Activated T-cell treated with anti-CD3 and anti-CD28 coated beads, Interleukin-2, amount 50 U/mL, for 4 hours (primary cell): ENCODE measurements at regions not wholly inside any gene's neighbourhood (a gene's known extent, or its start where the extent isn't known, plus 50 kb on each side); places are given as distances from the start of the nearest gene placed in this dataset.

Experiments used
- ATAC-seq, 2 donors: fragments of 200-7000 bp; cut with Tn5 transposase; one replicate each; pipeline ENCODE4 v1.10.0; 2021
- DNase-seq: peaks from one replicate; pipeline ENCODE4 v3.0.0-alpha.2; 2020
- H3K27me3 Mint-ChIP-seq: one replicate; pipeline ENCODE4 v1.8.0; 2021; ENCODE audit warnings: low read depth, mixed read lengths
- H3K36me3 Mint-ChIP-seq: one replicate; pipeline ENCODE4 v1.8.0; 2022; ENCODE audit warnings: mixed read lengths; ENCODE audit not compliant: insufficient read depth
- H3K4me1 Mint-ChIP-seq: one replicate; pipeline ENCODE4 v1.8.0; 2021; ENCODE audit warnings: low read depth, mixed read lengths
- H3K4me3 Mint-ChIP-seq: one replicate; pipeline ENCODE4 v1.8.0; 2021; ENCODE audit warnings: mild to moderate bottlenecking, moderate library complexity, mixed read lengths
- H3K9me3 Mint-ChIP-seq: one replicate; pipeline ENCODE4 v1.8.0; 2021; ENCODE audit warnings: mixed read lengths

DNA sequence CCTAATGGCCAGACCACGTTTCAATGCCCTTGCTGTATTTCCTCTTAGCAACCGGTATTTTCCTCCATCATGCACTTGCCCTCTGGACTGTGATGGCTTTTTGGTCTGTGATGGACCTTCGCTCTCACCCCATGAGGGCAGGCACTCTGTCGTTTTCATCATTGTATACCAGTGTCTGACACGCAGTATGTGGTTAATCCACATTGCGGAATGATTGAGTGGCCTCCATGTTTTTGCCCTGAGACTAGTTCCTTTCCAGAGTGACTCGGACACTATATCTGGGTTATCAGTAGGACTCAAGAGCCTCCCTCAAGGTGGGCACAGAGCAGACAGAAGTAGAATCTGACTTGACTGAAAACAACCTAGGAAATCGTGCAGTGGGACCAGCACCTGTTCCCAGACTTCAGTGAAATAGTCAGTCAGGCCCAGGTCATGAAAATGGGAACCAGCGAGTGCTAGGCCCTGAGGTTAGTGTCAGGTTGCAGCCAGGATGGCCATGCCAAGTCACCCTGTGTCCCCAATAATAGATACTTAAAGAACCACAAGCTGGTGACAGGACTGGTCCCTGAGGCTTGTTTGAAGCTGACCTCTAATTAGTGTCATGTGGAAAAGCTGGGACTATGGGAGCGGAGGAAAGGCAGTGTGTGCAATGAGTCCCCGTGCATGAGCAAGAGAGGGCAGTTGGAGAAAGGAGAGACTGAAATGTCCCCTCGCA is 464.7 kb downstream of the INSC start:
- Mint-ChIP-seq H3K36me3 (no peaks in the 10 kb centered on the region), H3K4me3 (no peak overlapping the region), H3K9me3 (no peaks in the 10 kb centered on the region), H3K4me1 (no peaks in the 10 kb centered on the region), H3K27me3 (no peaks in the 10 kb centered on the region)
- DNase-seq (no peak), ATAC-seq (no peak)

DNA sequence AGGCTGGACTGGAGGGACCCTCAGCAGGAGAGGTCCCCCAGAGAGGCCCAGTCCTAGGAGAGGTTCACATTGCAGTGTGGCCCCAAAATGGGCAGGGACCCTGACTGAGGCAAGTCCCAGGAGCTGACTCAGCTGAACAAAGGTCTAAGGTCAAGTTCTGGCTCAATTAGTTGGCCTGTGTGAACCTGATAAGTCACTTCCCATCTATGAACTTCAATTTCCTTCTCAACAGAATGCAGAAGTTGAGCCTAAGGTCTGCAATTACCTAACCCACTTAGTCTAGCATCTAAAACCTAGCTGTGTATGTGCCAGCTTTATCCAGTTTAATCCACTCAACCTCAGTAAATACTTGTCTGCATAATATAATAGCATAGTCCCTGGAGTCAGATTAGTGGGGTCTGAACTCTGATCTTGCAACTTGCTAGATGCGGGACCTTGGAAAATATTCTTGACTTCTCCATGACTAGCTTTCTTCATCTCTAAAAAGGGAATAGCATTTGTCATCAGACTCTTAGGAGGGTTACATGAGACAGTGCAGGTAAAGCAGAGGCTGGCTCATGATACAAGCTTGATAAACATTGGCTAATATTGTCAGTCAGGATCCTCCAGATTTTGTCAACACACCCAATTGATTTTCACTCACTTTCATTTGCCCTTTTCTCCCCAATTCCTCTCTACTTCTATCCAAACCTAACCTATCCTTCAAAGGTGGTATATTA is 465.5 kb downstream of the INSC start:
- Mint-ChIP-seq H3K9me3 (no peaks in the 10 kb centered on the region), H3K27me3 (no peaks in the 10 kb centered on the region), H3K4me1 (no peaks in the 10 kb centered on the region), H3K4me3 (no peak overlapping the region), H3K36me3 (no peaks in the 10 kb centered on the region)
- DNase-seq: no peak
- ATAC-seq: no peak

DNA sequence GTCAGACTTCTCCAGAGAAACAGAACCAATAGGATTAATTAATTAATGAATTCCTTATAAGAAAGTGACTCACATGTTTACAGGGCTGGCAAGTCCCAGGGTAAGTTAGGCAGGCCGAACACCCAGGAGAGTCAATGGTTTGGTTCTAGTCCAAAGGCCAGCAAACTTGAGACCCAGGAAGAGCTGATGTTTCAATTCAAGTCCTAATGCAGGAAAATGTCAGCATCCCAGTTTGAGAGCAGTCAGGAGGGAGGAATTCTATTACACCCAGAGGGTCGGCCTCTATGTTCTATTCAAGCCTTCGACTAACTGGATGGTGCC is 466.0 kb downstream of the INSC start:
- Mint-ChIP-seq H3K4me3 (no peak overlapping the region), H3K9me3 (no peaks in the 10 kb centered on the region)

DNA sequence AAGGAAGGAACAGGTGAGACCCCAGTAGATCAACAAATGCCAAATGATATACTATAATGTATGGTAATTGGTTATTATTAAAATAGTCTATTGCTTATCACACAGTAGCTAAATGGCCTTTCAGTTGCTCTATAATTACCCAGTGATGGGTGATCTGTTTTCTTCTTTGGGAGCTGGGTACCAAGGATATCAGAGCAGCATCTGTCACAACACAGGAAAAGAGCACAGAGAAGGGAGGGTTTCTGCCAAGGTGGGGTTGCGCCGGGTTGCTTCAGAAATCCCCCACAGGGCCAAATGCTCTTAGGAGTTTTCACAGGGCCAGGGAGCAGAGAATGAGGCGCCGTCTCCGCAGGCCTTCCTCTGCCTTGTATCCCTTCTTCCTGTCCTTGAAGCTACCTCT is 469.4 kb downstream of the INSC start:
- H3K4me3 Mint-ChIP-seq: no peak overlapping the region

More for the DNA sequence above, 466.0 kb downstream of the INSC start:
- Mint-ChIP-seq H3K36me3 (no peaks in the 10 kb centered on the region), H3K4me1 (no peaks in the 10 kb centered on the region), H3K27me3 (no peaks in the 10 kb centered on the region)
- DNase-seq (no peak), ATAC-seq (no peak)

DNA sequence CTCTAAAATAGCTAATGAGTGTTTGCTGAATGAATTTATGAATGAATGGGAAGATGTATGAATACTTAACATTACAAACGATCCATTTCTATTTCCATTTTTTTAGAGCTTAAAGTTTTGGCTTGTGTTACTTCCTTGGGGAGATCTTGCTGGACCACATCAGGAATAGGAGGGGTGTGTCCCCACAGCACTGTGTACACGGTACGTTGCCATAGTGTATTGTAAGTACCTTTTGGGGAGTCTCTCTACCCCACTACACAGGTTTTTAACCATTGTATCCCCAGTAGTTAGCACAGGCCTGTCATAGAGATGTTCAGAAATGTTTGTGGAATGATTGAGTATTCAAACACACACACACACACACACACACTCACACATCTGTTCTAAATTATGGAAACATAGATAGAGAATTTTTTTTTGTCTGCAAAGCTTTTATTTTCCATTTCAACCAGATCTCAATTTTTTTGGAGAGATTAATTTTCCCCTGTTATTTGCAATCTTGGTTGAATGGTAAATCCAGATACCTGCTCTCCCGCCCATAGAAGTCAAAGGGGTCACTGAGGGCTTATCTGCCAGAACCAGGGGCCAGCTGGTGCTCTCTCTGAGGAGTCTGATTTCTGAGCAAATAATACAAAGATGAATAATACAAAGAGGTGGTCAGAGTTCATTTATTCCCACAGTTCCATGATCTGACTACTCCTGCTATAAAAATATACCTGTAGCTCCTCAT is 471.0 kb downstream of the INSC start:
- Mint-ChIP-seq H3K36me3 (no peaks in the 10 kb centered on the region), H3K9me3 (no peaks in the 10 kb centered on the region), H3K4me3 (no peak overlapping the region), H3K4me1 (no peaks in the 10 kb centered on the region), H3K27me3 (no peaks in the 10 kb centered on the region)
- ATAC-seq (no peak), DNase-seq (no peak)

More for the DNA sequence above, 469.4 kb downstream of the INSC start:
- H3K9me3 Mint-ChIP-seq: no peaks in the 10 kb centered on the region
- H3K36me3 Mint-ChIP-seq: no peaks in the 10 kb centered on the region
- ATAC-seq (no peak), DNase-seq (no peak)
- H3K4me1 Mint-ChIP-seq: no peaks in the 10 kb centered on the region
- H3K27me3 Mint-ChIP-seq: no peaks in the 10 kb centered on the region

DNA sequence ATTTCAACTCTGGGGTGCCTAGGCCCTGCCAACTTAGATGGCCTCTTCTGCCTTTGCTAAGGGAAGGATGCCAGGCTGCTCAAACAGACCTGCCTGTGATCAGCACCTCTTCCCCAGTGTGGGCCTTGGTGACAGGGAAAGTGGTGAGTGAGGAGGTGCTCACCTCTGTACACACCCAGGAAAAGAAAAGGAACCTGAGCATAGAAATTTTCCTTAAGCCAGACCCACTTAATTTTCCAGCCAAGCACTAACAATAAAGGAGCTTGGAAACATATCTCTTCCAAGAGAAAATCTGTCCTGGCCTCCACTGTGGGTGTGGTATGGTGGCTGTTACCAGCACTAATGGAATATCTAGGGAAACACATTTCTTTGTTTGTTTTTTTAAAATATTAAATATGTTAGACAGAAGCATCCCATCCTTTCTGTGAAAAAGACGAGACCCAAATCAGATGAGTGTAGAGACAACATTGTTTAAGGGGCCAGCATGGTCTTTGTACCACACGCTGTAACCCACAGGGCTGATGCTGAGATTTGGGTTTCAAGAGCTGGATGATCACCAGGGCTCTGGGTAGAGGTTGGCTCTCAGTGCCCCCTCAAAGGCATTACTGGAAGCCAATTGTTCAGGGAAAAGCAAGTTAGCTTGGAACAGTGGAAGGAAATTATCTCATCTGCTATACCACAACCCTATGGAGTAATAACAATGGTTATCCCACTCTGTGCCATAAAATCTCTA is 472.2 kb downstream of the INSC start:
- Mint-ChIP-seq H3K4me1 (no peaks in the 10 kb centered on the region), H3K4me3 (no peak overlapping the region), H3K27me3 (no peaks in the 10 kb centered on the region), H3K36me3 (no peaks in the 10 kb centered on the region), H3K9me3 (no peaks in the 10 kb centered on the region)
- DNase-seq (no peak), ATAC-seq (no peak)

DNA sequence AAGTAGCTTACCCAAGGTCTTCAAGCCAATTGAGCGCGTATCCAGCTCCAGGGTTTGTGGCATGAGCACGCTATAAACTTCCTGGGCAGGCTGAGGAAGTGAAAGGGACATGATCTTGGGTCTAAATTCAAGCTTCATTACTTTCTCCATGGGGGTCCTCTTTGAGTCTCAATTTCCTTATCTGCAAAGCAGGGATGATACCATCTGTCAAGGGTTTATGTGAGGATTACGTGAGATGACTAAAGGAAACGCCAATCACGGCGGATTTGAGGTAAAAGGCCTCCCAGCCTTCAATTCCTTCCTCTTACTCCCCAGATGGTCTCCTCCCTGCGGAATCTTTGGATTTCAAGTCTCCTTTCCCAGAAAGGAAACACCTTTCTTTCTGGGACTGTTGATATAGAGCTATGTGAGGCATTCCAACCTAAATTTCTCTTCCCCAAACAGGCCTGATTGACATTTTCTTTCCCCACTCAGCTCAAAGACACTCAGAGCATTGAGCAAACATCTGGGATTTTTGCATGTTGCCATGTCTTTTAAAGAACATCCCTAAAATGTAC is 474.4 kb downstream of the INSC start:
- DNase-seq: no peak
- ATAC-seq: no peak
- H3K4me1 Mint-ChIP-seq: no peaks in the 10 kb centered on the region
- H3K36me3 Mint-ChIP-seq: no peaks in the 10 kb centered on the region
- no peaks in the 10 kb centered on the region for H3K27me3 Mint-ChIP-seq
- no peak overlapping the region for H3K4me3 Mint-ChIP-seq
- no peaks in the 10 kb centered on the region for H3K9me3 Mint-ChIP-seq

DNA sequence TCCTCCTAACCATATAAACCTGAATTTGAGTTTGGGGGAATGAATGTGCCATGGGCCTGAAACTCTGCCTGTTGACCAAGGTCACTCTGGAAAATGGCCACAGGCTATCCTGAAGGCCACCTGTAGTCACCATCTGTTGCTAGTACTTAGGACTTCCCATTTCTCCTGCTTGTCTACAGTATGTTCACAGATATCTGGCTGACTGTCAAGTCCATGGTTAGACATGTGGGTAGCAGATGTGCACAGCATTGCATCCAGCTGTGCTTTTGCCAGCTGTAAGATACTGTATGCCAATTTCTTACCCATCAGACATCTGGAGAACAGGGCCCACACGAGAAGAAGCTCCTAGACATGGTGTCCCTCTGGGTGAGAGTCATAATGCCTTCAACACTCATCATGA is 475.4 kb downstream of the INSC start:
- no peaks in the 10 kb centered on the region for H3K27me3 Mint-ChIP-seq
- DNase-seq (no peak), ATAC-seq (no peak)
- no peaks in the 10 kb centered on the region for H3K9me3 Mint-ChIP-seq
- H3K4me3 Mint-ChIP-seq: no peak overlapping the region
- H3K36me3 Mint-ChIP-seq: no peaks in the 10 kb centered on the region
- no peaks in the 10 kb centered on the region for H3K4me1 Mint-ChIP-seq

DNA sequence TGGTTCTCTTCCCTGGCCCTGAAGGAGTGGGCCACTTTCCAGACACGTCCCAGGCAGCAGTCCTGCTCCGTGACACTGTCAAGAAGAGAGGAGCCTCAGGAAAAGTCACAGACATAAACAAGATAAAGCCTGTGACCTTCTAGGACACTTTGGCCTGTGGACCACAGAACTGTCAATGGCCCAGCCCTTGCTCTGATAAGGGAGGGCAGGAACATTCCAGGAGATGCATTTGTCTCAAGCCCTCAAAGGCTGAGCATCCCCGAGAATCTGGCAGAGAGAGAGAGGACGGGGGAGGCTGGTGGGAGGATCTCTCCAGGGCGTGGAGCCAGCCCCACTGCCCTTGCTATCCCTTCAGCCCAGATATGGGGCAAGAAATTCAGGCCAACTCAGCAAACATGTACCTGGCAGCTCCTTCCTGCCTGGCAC is 476.4 kb downstream of the INSC start:
- ATAC-seq (no peak), DNase-seq (no peak)
- H3K4me3 Mint-ChIP-seq: no peak overlapping the region
- no peaks in the 10 kb centered on the region for H3K9me3 Mint-ChIP-seq
- H3K36me3 Mint-ChIP-seq: no peaks in the 10 kb centered on the region
- H3K4me1 Mint-ChIP-seq: no peaks in the 10 kb centered on the region
- no peaks in the 10 kb centered on the region for H3K27me3 Mint-ChIP-seq

DNA sequence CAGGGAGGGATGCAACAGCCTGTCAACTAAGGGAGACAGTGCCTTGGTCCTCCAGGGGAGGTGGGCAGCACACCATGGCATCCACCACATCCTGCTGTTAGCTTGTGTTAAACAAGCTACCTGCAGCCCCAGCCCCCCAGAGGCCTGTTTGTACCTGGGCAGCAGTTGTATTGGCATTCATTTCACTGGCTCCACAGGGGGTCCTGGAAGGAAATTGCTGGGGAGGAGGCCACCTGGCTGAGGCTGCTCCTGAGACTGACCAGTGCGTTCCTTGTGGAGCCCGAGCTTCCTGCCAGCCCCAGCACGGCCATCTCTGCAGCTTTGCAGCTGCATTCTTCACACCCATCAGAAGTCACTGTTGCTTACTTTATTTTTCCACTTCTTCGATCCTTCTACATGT is 479.9 kb downstream of the INSC start:
- Mint-ChIP-seq H3K27me3 (no peaks in the 10 kb centered on the region), H3K9me3 (no peaks in the 10 kb centered on the region), H3K4me3 (no peak overlapping the region), H3K36me3 (no peaks in the 10 kb centered on the region), H3K4me1 (no peaks in the 10 kb centered on the region)
- ATAC-seq: no peak
- DNase-seq: no peak

DNA sequence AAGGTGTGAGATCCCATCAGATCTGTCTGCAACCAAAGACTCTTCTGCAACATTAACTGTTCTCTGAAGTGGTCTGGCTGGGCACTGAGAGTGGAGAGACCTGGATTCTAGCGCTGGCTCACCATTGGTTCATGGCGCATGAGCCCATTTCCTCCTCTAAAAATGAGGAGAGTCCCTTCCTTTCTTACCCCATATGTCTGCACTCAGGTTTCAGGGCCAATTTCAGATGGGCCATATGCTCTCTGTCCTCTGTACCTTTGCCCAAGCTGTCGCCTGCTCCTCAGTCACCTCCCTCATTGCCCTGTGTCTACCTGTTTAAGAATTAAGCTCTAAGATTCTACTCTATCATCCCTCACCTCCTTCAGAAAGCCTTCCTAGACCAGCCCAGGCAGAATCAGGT is 484.7 kb downstream of the INSC start:
- Mint-ChIP-seq H3K27me3 (no peaks in the 10 kb centered on the region), H3K4me1 (no peaks in the 10 kb centered on the region), H3K36me3 (no peaks in the 10 kb centered on the region), H3K4me3 (no peak overlapping the region), H3K9me3 (no peaks in the 10 kb centered on the region)
- ATAC-seq (no peak), DNase-seq (no peak)

DNA sequence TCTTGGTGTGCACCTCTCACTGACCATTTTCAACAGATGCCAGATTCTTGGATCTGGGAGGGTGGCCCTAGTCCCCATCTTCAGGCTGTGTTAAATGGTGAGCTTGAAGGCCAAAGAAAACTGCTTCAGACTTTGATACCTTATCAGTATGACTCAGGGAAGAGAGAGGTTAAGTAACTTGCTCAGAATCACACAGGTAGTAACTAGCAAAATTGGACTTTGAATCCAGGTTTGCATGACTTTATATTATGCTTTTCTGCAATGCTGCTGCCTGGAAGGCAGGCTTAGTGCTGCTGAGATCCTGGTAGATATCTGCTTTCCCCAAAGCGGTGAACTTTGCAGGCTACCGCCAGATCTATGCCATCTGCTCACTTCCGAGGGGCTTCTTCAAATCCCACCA is 487.3 kb downstream of the INSC start:
- H3K9me3 Mint-ChIP-seq: no peaks in the 10 kb centered on the region
- H3K36me3 Mint-ChIP-seq: no peaks in the 10 kb centered on the region

DNA sequence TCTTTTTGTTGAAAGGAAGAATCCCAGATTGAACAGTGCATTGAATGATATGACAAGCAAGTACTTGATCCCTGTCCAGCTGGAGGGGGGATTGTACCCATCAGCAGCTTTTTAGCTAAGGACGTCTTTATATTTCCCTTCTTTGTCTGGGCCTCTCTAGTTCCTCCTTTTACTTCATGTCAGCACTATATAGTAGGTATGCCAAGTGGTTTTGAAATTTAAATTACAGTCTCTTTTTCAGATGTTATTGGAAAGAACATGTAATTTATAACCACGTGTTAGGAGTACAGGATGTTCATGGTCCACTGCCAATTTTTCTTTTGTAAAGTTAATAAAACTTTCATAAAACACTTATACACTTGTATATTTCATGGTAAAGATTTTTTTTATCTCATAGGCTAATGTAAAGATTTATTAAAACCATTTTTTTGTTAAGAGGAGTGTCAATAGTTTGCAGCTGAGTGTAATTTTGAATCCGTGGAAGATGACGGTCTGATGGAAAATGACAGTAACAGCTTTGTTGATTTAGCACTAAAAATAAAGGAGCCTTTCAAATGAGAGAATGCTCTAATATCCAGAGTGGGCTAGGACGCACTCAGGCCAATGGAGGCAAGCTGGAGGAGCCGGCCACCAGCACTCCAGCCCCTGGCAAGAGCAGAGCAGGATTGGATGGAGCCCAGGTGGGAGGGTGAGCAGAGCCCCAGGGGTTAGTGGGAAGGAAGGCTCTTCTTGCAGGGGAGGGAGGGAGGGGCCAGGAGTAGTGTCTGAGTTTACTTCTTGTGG is 488.3 kb downstream of the INSC start:
- no peak for ATAC-seq
- Mint-ChIP-seq H3K27me3 (no peaks in the 10 kb centered on the region), H3K4me3 (no peak overlapping the region), H3K4me1 (no peaks in the 10 kb centered on the region), H3K36me3 (no peaks in the 10 kb centered on the region), H3K9me3 (no peaks in the 10 kb centered on the region)
- DNase-seq: no peak

More for the DNA sequence above, 487.3 kb downstream of the INSC start:
- Mint-ChIP-seq H3K27me3 (no peaks in the 10 kb centered on the region), H3K4me3 (no peak overlapping the region), H3K4me1 (no peaks in the 10 kb centered on the region)
- DNase-seq (no peak), ATAC-seq (no peak)

DNA sequence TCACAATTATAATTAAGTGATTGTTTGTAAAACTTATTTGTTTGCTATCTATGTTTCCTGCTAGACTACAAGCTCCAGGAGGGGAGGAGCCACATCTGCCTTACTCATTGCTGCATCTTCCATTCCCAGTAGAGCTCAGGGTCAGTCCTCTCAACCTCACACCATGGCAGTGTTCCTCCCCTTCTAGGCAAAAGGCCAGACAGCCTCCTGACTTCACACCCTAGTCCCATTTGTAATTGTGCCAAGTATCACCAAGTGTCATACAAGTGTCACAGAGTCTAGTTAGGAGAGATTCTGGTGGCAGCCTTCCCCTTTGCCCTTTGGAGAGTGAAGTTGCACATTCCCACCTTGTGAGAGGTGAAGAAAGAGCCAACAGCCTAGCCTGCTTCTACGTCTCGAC is 490.4 kb downstream of the INSC start:
- ATAC-seq (no peak), DNase-seq (no peak)
- Mint-ChIP-seq H3K9me3 (no peaks in the 10 kb centered on the region), H3K4me3 (no peak overlapping the region), H3K27me3 (no peaks in the 10 kb centered on the region), H3K4me1 (no peaks in the 10 kb centered on the region), H3K36me3 (no peaks in the 10 kb centered on the region)
